Rectal smooth muscle tissue (tissue), 1 donor: ENCODE measurements at regions not wholly inside any gene's neighbourhood (a gene's known extent, or its start where the extent isn't known, plus 50 kb on each side); places are given as distances from the start of the nearest gene placed in this dataset.

Source experiments
- H3K27ac ChIP-seq: one replicate; pipeline ENCODE4 v1.7.0; 2013; ENCODE audit warnings: low read depth, low read length, inconsistent platforms
- H3K27me3 ChIP-seq: one replicate; pipeline ENCODE4 v1.7.0; 2013; ENCODE audit warnings: low read length; ENCODE audit not compliant: control insufficient read depth, insufficient read depth
- H3K36me3 ChIP-seq: one replicate; pipeline ENCODE4 v1.7.0; 2013; ENCODE audit warnings: low read length; ENCODE audit not compliant: control insufficient read depth, insufficient read depth
- H3K4me1 ChIP-seq: one replicate; pipeline ENCODE4 v1.7.0; 2013; ENCODE audit warnings: low read length; ENCODE audit not compliant: control insufficient read depth, insufficient read depth
- H3K4me3 ChIP-seq: one replicate; pipeline ENCODE4 v1.7.0; 2013; ENCODE audit warnings: low read length
- H3K9ac ChIP-seq: one replicate; pipeline ENCODE4 v1.7.0; 2013; ENCODE audit warnings: low read length

GRCh38 chr2:196409376-196409775, 230.1 kb upstream of the CCDC150 start:
- H3K27ac ChIP-seq, result no peak overlapping the region
- no peak overlapping the region for H3K4me3 ChIP-seq
- no peaks in the 10 kb centered on the region for H3K4me1 ChIP-seq
- H3K9ac ChIP-seq, result no peak overlapping the region
- no peaks in the 10 kb centered on the region for H3K27me3 ChIP-seq
- no peaks in the 10 kb centered on the region for H3K36me3 ChIP-seq

- no peak overlapping the region for H3K9ac ChIP-seq
- no peak overlapping the region for H3K4me3 ChIP-seq
- no peaks in the 10 kb centered on the region for H3K4me1 ChIP-seq
- H3K36me3 ChIP-seq, result no peaks in the 10 kb centered on the region
- no peaks in the 10 kb centered on the region for H3K27me3 ChIP-seq
- no peak overlapping the region for H3K27ac ChIP-seq
Measured at GRCh38 chr2:196410008-196410407, 229.5 kb upstream of the CCDC150 start.

GRCh38 chr2:196413821-196414274, 225.7 kb upstream of the CCDC150 start:
- Histone ChIP-seq H3K27me3 (no peaks in the 10 kb centered on the region), H3K27ac (no peak overlapping the region), H3K9ac (no peak overlapping the region), H3K36me3 (no peaks in the 10 kb centered on the region), H3K4me3 (no peak overlapping the region), H3K4me1 (no peaks in the 10 kb centered on the region)

DNA sequence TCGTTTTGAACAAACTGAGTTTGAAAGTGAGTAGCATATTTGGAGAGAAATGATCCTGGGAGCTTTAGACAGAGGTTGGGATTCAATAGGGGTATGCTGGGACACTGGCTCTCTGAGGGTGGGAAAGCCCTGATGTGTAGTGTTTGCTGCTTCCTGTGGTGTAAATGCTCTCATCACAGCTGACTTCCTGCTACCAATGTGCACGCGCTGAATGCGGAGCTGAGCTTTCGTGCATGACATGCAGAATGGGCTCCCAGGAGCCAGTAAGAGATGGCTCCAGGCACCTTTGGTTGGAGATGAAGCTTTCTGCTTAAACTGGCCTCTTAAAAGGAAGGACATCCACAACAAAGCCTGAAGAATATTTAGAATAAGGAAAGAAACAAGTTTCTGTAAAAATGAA, 224.1 kb upstream of the CCDC150 start:
- Histone ChIP-seq H3K27ac (no peak overlapping the region), H3K36me3 (no peaks in the 10 kb centered on the region), H3K4me3 (no peak overlapping the region), H3K4me1 (no peaks in the 10 kb centered on the region), H3K27me3 (no peaks in the 10 kb centered on the region), H3K9ac (no peak overlapping the region)

- Histone ChIP-seq H3K36me3 (no peaks in the 10 kb centered on the region), H3K27me3 (no peaks in the 10 kb centered on the region), H3K27ac (no peak overlapping the region)
Measured at GRCh38 chr2:196420143-196420542, 219.4 kb upstream of the CCDC150 start.

DNA sequence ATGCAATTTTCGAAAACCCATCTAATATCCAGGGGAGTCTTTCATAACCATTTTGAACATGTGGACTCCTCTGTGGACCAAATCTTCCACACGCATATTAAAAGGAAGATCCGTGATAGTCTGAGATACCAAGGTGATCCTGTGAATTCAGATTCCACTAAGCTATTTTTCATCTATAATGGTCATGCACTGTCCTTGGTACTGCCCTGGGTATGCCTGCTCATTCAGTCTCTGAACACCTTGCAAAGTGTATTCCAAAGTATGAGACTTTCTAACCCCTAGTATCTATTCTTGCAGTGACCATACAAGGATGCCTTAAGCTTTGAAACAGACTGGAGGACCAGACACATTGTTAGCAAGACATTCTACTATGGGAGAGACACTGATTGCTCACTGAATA, 217.6 kb upstream of the CCDC150 start:
- Histone ChIP-seq H3K4me3 (no peak overlapping the region), H3K4me1 (no peaks in the 10 kb centered on the region), H3K27ac (no peak overlapping the region), H3K27me3 (no peaks in the 10 kb centered on the region), H3K36me3 (no peaks in the 10 kb centered on the region), H3K9ac (no peak overlapping the region)

More at GRCh38 chr2:196420143-196420542, 219.4 kb upstream of the CCDC150 start:
- Histone ChIP-seq H3K4me3 (no peak overlapping the region), H3K9ac (no peak overlapping the region), H3K4me1 (no peaks in the 10 kb centered on the region)

GRCh38 chr2:196422361-196422760, 217.2 kb upstream of the CCDC150 start:
- no peak overlapping the region for H3K4me3 ChIP-seq
- H3K27ac ChIP-seq, result no peak overlapping the region
- H3K4me1 ChIP-seq, result no peaks in the 10 kb centered on the region
- H3K36me3 ChIP-seq, result no peaks in the 10 kb centered on the region
- H3K9ac ChIP-seq, result no peak overlapping the region
- H3K27me3 ChIP-seq, result no peaks in the 10 kb centered on the region

- no peaks in the 10 kb centered on the region for H3K4me1 ChIP-seq
- H3K27me3 ChIP-seq, result no peaks in the 10 kb centered on the region
Measured at GRCh38 chr2:196426122-196426521, 213.4 kb upstream of the CCDC150 start.

DNA sequence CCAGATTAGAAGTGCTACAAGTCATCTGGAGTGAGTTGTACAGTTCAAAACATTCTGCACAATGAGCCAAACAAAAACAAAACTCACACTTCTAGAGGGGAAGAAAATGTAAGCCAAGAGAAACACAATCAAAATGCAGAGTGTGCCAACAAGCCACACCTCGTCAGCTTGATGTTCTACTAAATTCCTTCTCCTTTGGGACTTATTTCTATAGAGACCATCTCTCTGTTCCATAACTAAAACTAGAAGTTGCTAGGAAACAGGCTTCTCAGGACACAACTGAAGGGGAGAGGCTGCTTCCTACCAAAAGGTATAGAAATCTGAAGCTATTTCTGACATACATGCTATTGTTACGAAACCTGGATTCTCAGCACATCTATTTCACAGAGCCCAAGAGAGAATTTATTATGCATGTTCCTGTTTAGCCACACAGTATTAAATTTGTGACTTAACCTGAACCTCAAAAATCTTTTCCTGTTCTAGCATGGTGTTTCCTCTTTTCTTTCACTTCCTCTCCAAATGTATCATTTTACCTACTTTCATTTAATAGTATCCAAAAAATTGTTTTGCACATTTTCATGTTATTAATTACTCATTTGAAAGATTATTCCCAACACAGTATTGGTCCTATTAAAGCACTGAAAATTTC, 211.4 kb upstream of the CCDC150 start:
- H3K4me3 ChIP-seq, result no peak overlapping the region
- no peaks in the 10 kb centered on the region for H3K27me3 ChIP-seq
- H3K4me1 ChIP-seq, result no peaks in the 10 kb centered on the region
- H3K36me3 ChIP-seq, result no peaks in the 10 kb centered on the region
- no peak overlapping the region for H3K9ac ChIP-seq
- H3K27ac ChIP-seq, result no peak overlapping the region

More at GRCh38 chr2:196426122-196426521, 213.4 kb upstream of the CCDC150 start:
- H3K9ac ChIP-seq, result no peak overlapping the region
- no peak overlapping the region for H3K27ac ChIP-seq
- no peak overlapping the region for H3K4me3 ChIP-seq
- H3K36me3 ChIP-seq, result no peaks in the 10 kb centered on the region

DNA sequence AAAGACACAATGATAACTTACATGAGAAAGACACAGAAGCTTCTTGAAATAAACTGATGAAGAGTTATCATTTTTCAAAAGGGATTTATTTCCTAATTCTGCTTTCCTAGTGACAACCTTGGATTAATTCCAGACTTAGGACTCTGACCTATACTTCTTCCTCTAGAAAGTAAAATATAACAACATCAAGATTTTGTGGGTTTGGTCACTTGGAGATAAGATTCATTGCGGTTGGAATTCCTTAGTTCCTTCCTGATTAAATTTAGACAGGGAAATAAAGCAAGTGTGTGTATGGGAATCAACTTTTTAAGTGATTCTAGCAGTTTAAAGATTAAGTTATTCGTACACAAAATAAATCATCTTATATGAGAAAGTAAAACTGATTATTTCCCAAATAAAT, 208.4 kb upstream of the CCDC150 start:
- Histone ChIP-seq H3K27me3 (no peaks in the 10 kb centered on the region), H3K4me3 (no peak overlapping the region), H3K9ac (no peak overlapping the region), H3K36me3 (no peaks in the 10 kb centered on the region), H3K27ac (no peak overlapping the region), H3K4me1 (no peaks in the 10 kb centered on the region)

- Histone ChIP-seq H3K27me3 (no peaks in the 10 kb centered on the region), H3K36me3 (no peaks in the 10 kb centered on the region), H3K9ac (no peak overlapping the region), H3K4me1 (no peaks in the 10 kb centered on the region), H3K27ac (no peak overlapping the region), H3K4me3 (no peak overlapping the region)
Measured at GRCh38 chr2:196431957-196432356, 207.6 kb upstream of the CCDC150 start.

- no peaks in the 10 kb centered on the region for H3K27me3 ChIP-seq
- H3K4me3 ChIP-seq, result no peak overlapping the region
- no peaks in the 10 kb centered on the region for H3K36me3 ChIP-seq
- H3K27ac ChIP-seq, result no peak overlapping the region
- no peaks in the 10 kb centered on the region for H3K4me1 ChIP-seq
- no peak overlapping the region for H3K9ac ChIP-seq
Measured at GRCh38 chr2:196433116-196433515, 206.4 kb upstream of the CCDC150 start.

- Histone ChIP-seq H3K36me3 (no peaks in the 10 kb centered on the region), H3K4me3 (no peak overlapping the region), H3K4me1 (no peaks in the 10 kb centered on the region), H3K27ac (no peak overlapping the region), H3K9ac (no peak overlapping the region), H3K27me3 (no peaks in the 10 kb centered on the region)
Measured at GRCh38 chr2:196434217-196434616, 205.3 kb upstream of the CCDC150 start.
